Esophagus mucosa (tissue), 1 donor: ENCODE measurements at regions not wholly inside any gene's neighbourhood (a gene's known extent, or its start where the extent isn't known, plus 50 kb on each side); places are given as distances from the start of the nearest gene placed in this dataset.
A peak's percentile ranks its signal among the peaks of the same experiment; 100 is the strongest.
"Not testable (repeated sequence)": the region's sequence is repeated elsewhere in the genome, so short reads cannot be mapped to it uniquely, and the experiment has no call there.

Experiments
- ATAC-seq: fragments of 200-7000 bp; cut with Tn5 transposase; one replicate; pipeline ENCODE4 v1.9.1; 2020
- donor health status: DM: yes; HTN: yes; CAD: no.

GRCh38 chrX:82528525-82528924 lies 979.6 kb upstream of the POU3F4 start:
- ATAC-seq: no peak

GRCh38 chrX:82534086-82534597 lies 973.9 kb upstream of the POU3F4 start:
- ATAC-seq: no peak

- not testable (repeated sequence) for ATAC-seq
Observed at GRCh38 chrX:82537205-82537604, 970.9 kb upstream of the POU3F4 start.

- no peak for ATAC-seq
Observed at GRCh38 chrX:82541822-82542221, 966.3 kb upstream of the POU3F4 start.

GRCh38 chrX:82552201-82552600 lies 955.9 kb upstream of the POU3F4 start:
- not testable (repeated sequence) for ATAC-seq

GRCh38 chrX:82556588-82556987 lies 951.5 kb upstream of the POU3F4 start:
- no peak for ATAC-seq

GRCh38 chrX:82585868-82586267 lies 922.2 kb upstream of the POU3F4 start:
- ATAC-seq: no peak

- peak; percentile 60 for ATAC-seq
Observed at GRCh38 chrX:82589410-82589809, 918.7 kb upstream of the POU3F4 start.

GRCh38 chrX:82591421-82591820 lies 916.7 kb upstream of the POU3F4 start:
- ATAC-seq: peak; percentile 41

- ATAC-seq: no peak
Observed at GRCh38 chrX:82626978-82627377, 881.1 kb upstream of the POU3F4 start.

GRCh38 chrX:82627568-82627967 lies 880.5 kb upstream of the POU3F4 start:
- ATAC-seq: no peak

DNA sequence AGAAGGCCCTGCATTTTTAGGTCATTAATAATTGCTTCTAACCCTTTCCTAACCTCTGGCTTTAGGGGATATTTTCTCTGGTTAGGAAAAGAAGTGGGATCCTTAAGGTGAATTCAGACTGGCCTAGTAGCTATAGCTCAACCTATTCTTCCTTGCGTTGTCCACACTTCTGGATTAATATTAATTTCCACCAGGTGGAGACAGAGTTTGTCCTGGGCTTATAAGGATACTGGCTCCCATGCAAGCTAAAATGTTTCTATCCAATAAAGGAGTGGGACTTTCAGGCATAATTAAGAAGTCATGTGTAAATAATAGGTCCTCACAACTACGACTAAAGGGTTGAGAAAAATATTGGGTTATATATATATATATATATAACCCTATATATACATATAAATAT lies 860.0 kb upstream of the POU3F4 start:
- no peak for ATAC-seq

DNA sequence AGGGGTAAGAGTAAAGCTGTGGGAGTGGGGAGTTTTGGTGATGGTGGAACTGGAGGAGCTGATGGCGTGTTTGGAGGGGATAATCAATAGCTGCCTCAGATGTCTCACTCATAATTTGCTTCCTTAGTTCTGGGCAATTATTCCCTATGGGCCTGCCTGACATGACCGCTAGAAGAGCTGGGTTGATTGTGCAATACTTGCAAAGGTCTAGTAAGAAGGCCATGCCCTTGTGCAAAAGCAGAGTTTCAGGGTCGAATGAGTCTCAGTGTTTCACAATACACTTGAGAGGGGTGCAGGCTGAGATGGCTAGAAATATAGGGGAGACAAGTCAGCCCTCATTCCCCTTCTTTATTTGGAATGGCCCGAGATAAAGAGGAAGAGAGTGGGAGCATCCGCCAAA lies 858.4 kb upstream of the POU3F4 start:
- no peak for ATAC-seq

GRCh38 chrX:82658492-82658891 lies 849.6 kb upstream of the POU3F4 start:
- ATAC-seq: no peak

- ATAC-seq: no peak
Observed at GRCh38 chrX:82666355-82666754, 841.7 kb upstream of the POU3F4 start.

DNA sequence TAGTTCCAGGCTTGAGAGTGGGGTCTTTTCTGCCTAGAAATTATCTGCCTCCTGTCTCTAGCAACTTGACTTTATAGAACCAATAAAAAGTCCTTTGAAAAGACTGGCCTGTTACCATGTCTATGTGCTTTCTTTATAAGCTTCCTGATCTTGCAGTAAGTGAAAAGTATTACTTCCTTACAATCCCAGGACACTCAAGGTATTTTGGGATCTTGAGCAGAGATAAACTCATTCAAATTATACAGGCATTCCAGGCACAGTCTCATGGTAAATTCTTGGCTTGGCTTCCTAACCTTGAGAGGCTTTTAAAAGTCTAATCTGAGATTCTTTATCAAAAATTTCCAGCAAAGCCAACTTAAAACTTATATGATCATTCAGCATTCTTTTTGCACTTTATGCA lies 833.0 kb upstream of the POU3F4 start:
- no peak for ATAC-seq

DNA sequence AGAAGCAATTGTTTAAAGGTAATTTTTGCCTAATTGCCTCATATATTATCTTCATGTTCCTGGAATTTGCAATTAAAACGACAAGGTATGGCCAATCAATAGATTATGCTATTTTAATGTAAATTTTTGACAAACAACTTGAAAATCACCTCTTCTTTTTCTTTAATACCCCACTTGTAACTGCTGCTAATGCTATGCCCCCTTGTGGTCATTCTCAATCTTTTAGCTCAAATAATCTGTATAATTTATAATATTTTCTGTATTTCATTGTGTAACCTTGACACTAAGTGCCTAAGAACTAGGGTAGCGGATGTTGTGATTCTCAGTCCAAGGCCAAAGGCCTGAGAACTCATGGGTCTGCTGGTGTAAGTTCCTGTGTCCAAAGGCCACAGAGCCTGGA lies 831.7 kb upstream of the POU3F4 start:
- no peak for ATAC-seq

DNA sequence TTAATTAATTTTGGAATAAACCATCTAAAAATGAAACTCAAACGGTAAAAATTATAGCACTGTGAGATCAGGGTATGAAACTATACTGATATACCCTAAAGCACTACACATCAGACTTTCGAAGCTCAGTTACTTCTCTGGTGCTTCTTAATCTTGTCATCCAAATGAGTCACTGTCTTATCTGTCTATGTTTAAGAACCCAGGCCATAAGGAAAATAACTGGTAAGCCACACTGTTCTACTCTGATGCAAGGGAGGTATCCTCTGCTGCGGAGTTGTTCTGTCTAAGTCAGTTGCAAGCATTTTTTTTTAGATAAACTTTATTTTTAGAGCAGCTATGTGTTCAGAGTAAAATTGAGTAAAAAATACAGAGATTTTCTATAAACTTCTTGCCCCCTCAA lies 830.8 kb upstream of the POU3F4 start:
- no peak for ATAC-seq

GRCh38 chrX:82692991-82693390 lies 815.1 kb upstream of the POU3F4 start:
- ATAC-seq: no peak

GRCh38 chrX:82695066-82695465 lies 813.0 kb upstream of the POU3F4 start:
- ATAC-seq: no peak

DNA sequence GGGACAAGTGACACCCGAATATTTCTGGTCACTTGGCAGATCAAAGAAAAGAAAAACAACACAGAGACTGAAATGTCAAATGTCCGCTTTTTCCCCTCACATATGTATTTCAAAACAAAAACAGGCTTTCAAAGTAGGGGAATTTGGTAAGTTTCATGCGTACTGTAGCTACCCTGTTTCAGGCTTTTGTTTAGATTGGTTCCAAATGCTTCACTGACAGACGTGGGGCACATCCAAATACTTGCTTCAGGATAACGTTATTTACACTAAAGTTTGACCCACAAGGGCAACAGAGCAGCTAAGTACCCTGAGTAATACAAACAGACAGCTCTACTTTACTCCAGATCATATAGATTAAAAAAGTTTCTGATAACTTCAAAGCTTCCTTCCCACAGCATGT lies 804.5 kb upstream of the POU3F4 start:
- no peak for ATAC-seq

DNA sequence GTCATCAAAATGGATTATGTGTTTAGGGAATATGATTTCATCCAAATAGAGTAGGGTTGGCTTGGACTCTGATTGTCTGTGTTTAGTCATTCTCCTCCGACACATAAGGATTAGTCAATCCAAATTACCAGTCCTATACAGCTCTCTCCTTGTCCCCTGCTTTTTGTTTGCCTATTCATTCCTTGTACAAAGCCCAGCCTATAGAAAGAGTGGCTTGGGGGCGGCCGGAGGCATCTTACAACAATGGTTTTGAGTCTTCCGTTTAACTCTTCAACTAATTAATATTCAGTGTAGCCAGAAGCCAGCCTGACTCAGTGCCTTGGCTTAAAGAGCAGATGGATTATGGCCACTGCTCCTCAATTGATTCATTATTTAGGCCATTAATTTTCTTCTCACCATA lies 796.6 kb upstream of the POU3F4 start:
- no peak for ATAC-seq

DNA sequence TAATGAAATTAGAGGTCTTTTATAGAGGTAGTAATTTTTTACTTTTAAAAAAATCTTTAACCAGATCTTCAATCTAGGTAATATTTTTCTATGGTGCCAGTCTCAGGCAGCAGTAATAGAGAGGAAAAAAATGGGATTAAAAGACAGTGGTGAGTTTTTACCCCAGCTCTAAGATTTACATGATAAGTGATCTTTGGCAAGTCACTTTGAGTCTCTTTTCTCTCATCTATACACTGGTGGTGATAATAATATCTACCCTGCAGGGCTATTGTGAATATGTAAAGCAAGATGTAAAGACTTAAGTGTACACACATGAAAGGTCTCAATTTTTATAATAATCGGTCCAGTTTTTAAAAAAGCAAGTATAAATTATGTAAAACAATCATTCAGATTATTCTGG lies 786.2 kb upstream of the POU3F4 start:
- ATAC-seq: no peak

- no peak for ATAC-seq
Observed at GRCh38 chrX:82723806-82724205, 784.3 kb upstream of the POU3F4 start.

DNA sequence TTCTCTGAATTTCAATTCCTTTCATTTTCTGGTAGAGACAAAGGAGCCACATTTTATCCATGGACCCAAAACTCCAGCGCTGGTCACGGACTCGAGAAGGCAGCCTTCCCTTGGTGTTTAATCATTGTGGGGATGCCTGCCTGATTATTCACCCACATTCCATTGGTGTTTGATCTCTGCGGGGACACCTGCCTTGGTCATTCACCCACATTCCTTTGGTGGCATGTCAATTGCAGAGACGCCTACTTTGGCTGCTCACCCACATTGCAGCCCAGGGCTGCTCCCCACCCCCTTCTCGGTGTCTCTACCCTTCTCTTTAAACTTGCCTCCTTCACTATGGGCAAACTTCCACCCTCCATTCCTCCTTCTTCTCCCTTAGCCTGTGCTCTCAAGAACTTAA lies 780.7 kb upstream of the POU3F4 start:
- ATAC-seq: not testable (repeated sequence)

- no peak for ATAC-seq
Observed at GRCh38 chrX:82732861-82733260, 775.2 kb upstream of the POU3F4 start.
